Uterus (tissue), 2 donors: ENCODE measurements at regions not wholly inside any gene's neighbourhood (a gene's known extent, or its start where the extent isn't known, plus 50 kb on each side); places are given as distances from the start of the nearest gene placed in this dataset.

Experiments used
- POLR2A ChIP-seq, 2 donors: fragments of 450-650 bp; IDR thresholded peaks; one replicate each; pipeline ENCODE4 v1.6.1; 2016; ENCODE audit warnings: antibody characterized with exemption in 2 of 2, mild to moderate bottlenecking in 1 of 2, moderate library complexity in 1 of 2
- TF ChIP-seq, protein P1 (sequence below), 4 experiments: fragments of 200-600 bp in 2 of 4; fragments of 450-650 bp in 2 of 4; sonication (generic) in 2 of 4; IDR thresholded peaks; one replicate each; pipeline ENCODE4 v1.5.1; 2016 to 2019; ENCODE audit warnings: antibody characterized with exemption in 4 of 4, mild to moderate bottlenecking in 2 of 4, moderate library complexity in 1 of 4

DNA sequence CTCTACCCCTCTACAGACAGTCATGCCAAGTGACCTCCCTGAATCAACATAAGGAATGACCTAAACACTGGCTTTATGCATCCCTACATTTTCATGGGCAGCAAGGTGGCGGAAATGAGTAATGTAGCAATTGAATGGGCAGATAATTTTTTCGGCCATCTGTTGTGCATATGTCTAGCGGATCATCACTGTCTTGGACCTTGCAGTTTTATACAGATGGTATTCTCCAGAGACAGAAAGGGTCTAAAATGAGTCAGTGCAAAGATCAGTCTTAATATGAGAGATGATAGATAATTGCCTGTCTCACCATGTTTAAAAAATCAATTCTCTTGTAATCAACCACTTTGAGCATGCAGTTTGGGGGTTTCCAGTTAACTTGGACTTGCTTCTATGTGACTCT is 177.3 kb upstream of the DKK2 start:
- TF ChIP-seq, protein P1, sequence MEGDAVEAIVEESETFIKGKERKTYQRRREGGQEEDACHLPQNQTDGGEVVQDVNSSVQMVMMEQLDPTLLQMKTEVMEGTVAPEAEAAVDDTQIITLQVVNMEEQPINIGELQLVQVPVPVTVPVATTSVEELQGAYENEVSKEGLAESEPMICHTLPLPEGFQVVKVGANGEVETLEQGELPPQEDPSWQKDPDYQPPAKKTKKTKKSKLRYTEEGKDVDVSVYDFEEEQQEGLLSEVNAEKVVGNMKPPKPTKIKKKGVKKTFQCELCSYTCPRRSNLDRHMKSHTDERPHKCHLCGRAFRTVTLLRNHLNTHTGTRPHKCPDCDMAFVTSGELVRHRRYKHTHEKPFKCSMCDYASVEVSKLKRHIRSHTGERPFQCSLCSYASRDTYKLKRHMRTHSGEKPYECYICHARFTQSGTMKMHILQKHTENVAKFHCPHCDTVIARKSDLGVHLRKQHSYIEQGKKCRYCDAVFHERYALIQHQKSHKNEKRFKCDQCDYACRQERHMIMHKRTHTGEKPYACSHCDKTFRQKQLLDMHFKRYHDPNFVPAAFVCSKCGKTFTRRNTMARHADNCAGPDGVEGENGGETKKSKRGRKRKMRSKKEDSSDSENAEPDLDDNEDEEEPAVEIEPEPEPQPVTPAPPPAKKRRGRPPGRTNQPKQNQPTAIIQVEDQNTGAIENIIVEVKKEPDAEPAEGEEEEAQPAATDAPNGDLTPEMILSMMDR (IDR thresholded peaks at IDR 0.05), result no peak
- TF ChIP-seq POLR2A (IDR thresholded peaks at IDR 0.05), result no peak
